Aorta (tissue), 5 donors: ENCODE measurements at regions not wholly inside any gene's neighbourhood (a gene's known extent, or its start where the extent isn't known, plus 50 kb on each side); places are given as distances from the start of the nearest gene placed in this dataset.
A peak's percentile ranks its signal among the peaks of the same experiment; 100 is the strongest.

Experiments
- ATAC-seq: fragments of 200-7000 bp; cut with Tn5 transposase; one replicate; pipeline ENCODE4 v1.9.1; 2022; ENCODE audit warnings: moderate library complexity; ENCODE audit not compliant: low FRiP score
- DNase-seq, 2 donors: peaks; one replicate each; pipeline ENCODE4 v3.0.0-alpha.2; 2020
- H3K27ac ChIP-seq, 2 donors: one replicate each; pipeline ENCODE4 v1.5.1; 2013; ENCODE audit warnings: low read length in 2 of 2, mild to moderate bottlenecking in 2 of 2, moderate library complexity in 2 of 2, control low read depth in 1 of 2, inconsistent platforms in 1 of 2, low read depth in 1 of 2
- H3K27me3 ChIP-seq, 2 donors: one replicate each; pipeline ENCODE4 v1.6.1; 2013; ENCODE audit warnings: control low read depth in 1 of 2, low read length in 1 of 2, mild to moderate bottlenecking in 1 of 2, moderate library complexity in 1 of 2; ENCODE audit not compliant: insufficient read depth in 2 of 2, control insufficient read depth in 1 of 2
- H3K36me3 ChIP-seq, 2 donors: one replicate each; pipeline ENCODE4 v1.6.1; 2013; ENCODE audit warnings: control low read depth in 1 of 2, low read length in 1 of 2, mild to moderate bottlenecking in 1 of 2; ENCODE audit not compliant: insufficient read depth in 2 of 2, control insufficient read depth in 1 of 2
- H3K4me1 ChIP-seq, 2 donors: one replicate each; pipeline ENCODE4 v1.6.1; 2013; ENCODE audit warnings: low read length in 2 of 2, control low read depth in 1 of 2, mild to moderate bottlenecking in 1 of 2, moderate library complexity in 1 of 2; ENCODE audit not compliant: insufficient read depth in 2 of 2, control insufficient read depth in 1 of 2
- H3K4me3 ChIP-seq, 2 donors: one replicate each; pipeline ENCODE4 v1.5.1; 2013; ENCODE audit warnings: low read length in 2 of 2, control low read depth in 1 of 2, mild to moderate bottlenecking in 1 of 2
- H3K9me3 ChIP-seq: one replicate; pipeline ENCODE4 v1.6.1; 2013; ENCODE audit warnings: mild to moderate bottlenecking, low read length; ENCODE audit not compliant: control insufficient read depth
- WGBS, 2 donors: extraction: QIAGEN DNeasy Blood & Tissue Kit; methylation state at CpG; one replicate each; pipeline ENCODE4 v1.1.7; 2013; 5-methylcytosine and 5-hydroxymethylcytosine counted together
- intact Hi-C, 2 donors: fragments of 100-400 bp; cut with DNase I; formaldehyde crosslinking; loops; one replicate each; pipeline versions ENCODE4 v1.14.2 to v1.15.0; 2022
- donor health status: healthy with polysubstance abuse.
- donor health status: Bipolar disorder and iron deficiency.
- donor health status: DM: no; HTN: no; CAD: no.
- donor health status: DM: no; HTN: no; CAD: no.
- donor health status: DM: yes; HTN: yes; CAD: no.

DNA sequence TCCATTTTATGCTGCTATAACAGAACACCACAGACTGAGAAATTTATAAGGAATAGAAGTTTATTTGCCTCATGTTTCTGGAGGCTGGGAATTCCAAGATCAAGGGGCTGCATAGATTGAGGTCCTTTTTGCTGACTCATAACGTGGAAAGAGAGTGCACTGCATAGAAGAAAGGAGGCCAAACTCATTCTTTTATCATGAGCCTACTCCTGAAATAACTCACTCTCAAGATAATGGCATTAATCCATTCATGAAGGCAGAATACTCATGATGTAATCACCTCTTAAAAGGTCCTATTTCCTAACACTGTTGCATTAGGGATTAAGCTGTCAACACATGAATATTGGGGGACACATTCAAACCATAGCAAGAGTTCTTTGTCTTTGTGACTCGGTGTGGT, 60.0 kb upstream of the FBXO33 start:
- Histone ChIP-seq H3K27ac (no peak overlapping the region), H3K4me1 (peaks cover 0 to 3% of the 10 kb centered on the region in 2 donors), H3K4me3 (no peak overlapping the region), H3K27me3 (no peaks in the 10 kb centered on the region), H3K9me3 (no peaks in the 10 kb centered on the region), H3K36me3 (no peaks in the 10 kb centered on the region)
- ATAC-seq: peak; percentile 46
- WGBS, 2 donors: 46 to 50% methylated on average over 2 of the region's 2 CpGs
- no peak for DNase-seq
- intact Hi-C loops: no loop called here

DNA sequence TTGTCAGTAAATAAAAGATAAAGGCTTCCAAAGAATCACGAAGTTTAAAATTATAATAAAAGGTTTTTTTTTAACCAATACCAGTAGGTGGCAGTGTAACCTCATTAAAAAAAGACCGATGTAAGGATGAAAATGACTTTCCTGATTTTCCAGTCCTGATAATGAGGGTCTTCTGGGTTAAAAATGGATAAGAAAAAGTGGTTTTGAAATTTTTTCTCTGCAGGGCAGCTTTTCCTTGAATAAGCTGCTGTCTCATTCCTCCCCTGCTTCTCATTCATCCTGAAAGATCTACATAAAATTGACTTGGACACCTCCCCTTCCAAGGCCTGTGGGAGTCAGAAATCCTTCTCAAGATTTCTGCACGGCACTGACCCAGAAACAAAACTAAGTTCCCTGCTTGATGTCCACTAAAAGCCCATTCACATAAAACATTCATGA, 58.9 kb upstream of the FBXO33 start:
- 0 to 1% methylated on average over 3 of the region's 3 CpGs for WGBS, 2 donors
- H3K9me3 ChIP-seq: no peaks in the 10 kb centered on the region
- H3K4me3 ChIP-seq: no peak overlapping the region
- H3K36me3 ChIP-seq: no peaks in the 10 kb centered on the region
- DNase-seq (no peak), ATAC-seq (peak; percentile 58)
- no peaks in the 10 kb centered on the region for H3K27me3 ChIP-seq
- intact Hi-C loops: no loop called here
- H3K4me1 ChIP-seq: peaks cover 0 to 3% of the 10 kb centered on the region in 2 donors
- peak overlapping the region in 1 of 2 donors; percentile 19 for H3K27ac ChIP-seq

DNA sequence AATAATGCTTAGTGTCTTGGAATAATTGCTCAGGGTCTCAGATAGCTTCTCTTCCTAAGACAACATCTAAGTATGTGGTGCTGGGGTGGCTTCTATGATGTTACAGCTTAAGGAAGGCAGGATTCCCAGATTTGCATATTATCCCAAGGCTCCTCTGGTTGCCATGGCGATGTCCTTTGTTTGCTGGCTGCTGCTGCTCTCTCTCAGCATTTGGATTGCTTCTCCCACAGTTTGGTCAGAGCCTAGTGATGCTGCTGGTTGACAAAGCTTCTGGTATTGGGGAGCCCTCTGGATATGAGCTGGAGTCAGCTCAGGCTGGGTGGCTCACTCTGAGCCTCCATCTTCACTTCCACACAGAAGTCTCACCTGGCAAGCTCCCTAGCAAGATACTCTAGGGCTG, 56.4 kb upstream of the FBXO33 start:
- no peak for DNase-seq
- WGBS, 2 donors: 45 to 60% methylated on average over 1 of the region's 1 CpG
- Histone ChIP-seq H3K4me1 (peaks cover 0 to 3% of the 10 kb centered on the region in 2 donors), H3K27ac (no peak overlapping the region), H3K36me3 (no peaks in the 10 kb centered on the region), H3K4me3 (no peak overlapping the region), H3K27me3 (no peaks in the 10 kb centered on the region), H3K9me3 (no peaks in the 10 kb centered on the region)
- ATAC-seq: no peak
- intact Hi-C loops: no loop called here

GRCh38 chr14:39483682-39484081, 51.4 kb upstream of the FBXO33 start:
- Histone ChIP-seq H3K4me1 (no peaks in the 10 kb centered on the region), H3K27ac (no peak overlapping the region), H3K9me3 (no peaks in the 10 kb centered on the region), H3K4me3 (no peak overlapping the region), H3K27me3 (no peaks in the 10 kb centered on the region), H3K36me3 (no peaks in the 10 kb centered on the region)
- intact Hi-C loops: no loop called here
- ATAC-seq (no peak), DNase-seq (no peak)
- WGBS, 2 donors: 88 to 96% methylated on average over 1 of the region's 1 CpG
